Neural crest cell (in vitro differentiated cells): ENCODE measurements at regions not wholly inside any gene's neighbourhood (a gene's known extent, or its start where the extent isn't known, plus 50 kb on each side); places are given as distances from the start of the nearest gene placed in this dataset.

Source experiments
- DNase-seq: peaks from one replicate; pipeline ENCODE4 v3.0.0; 2021; ENCODE audit warnings: low read depth, mixed read lengths, low spot score
- H3K27ac Mint-ChIP-seq: one replicate; pipeline ENCODE4 v1.8.0; 2021; ENCODE audit warnings: mild to moderate bottlenecking, mixed read lengths; ENCODE audit not compliant: unreplicated experiment
- H3K27me3 Mint-ChIP-seq: 2 replicates; pipeline ENCODE4 v1.8.0; 2021; ENCODE audit warnings: low read depth, mild to moderate bottlenecking, mixed read lengths
- H3K36me3 Mint-ChIP-seq: 2 replicates; pipeline ENCODE4 v1.8.0; 2021; ENCODE audit warnings: low read depth, mild to moderate bottlenecking, mixed read lengths
- H3K4me1 Mint-ChIP-seq: 2 replicates; pipeline ENCODE4 v1.8.0; 2021; ENCODE audit warnings: mixed read lengths
- H3K4me3 Mint-ChIP-seq: one replicate; pipeline ENCODE4 v1.8.0; 2021; ENCODE audit warnings: mild to moderate bottlenecking, mixed read lengths
- H3K9me3 Mint-ChIP-seq: 2 replicates; pipeline ENCODE4 v1.8.0; 2021; ENCODE audit warnings: mixed read lengths
- TF ChIP-seq, protein P1 (sequence below): fragments of 200-600 bp; sonication (generic); conservative IDR thresholded peaks from 2 replicates; pipeline ENCODE4 v1.5.0; 2021; ENCODE audit warnings: antibody characterized with exemption, mild to moderate bottlenecking

DNA sequence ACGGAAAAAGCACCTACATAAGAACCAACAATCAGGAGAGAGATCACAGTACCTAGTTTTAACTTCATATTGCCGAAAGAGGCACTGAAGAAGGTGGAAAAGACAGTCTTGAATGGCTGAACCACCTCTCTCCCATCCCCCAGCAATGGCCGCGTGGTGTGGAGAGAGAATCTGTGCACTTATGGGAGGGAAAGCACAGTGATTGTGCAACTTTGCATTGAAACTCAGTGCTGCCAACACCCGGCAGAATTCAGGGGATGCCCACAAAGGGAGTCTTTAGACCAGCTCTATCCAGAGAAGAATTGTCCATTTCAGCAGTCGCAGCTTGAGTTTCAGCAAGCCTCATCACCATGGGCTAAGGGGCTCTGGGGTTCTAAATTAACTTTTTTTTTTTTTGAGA is 186.3 kb upstream of the USP25 start:
- peaks cover 10% of the 10 kb centered on the region for H3K9me3 Mint-ChIP-seq
- no peak overlapping the region for H3K4me3 Mint-ChIP-seq
- TF ChIP-seq, protein P1, sequence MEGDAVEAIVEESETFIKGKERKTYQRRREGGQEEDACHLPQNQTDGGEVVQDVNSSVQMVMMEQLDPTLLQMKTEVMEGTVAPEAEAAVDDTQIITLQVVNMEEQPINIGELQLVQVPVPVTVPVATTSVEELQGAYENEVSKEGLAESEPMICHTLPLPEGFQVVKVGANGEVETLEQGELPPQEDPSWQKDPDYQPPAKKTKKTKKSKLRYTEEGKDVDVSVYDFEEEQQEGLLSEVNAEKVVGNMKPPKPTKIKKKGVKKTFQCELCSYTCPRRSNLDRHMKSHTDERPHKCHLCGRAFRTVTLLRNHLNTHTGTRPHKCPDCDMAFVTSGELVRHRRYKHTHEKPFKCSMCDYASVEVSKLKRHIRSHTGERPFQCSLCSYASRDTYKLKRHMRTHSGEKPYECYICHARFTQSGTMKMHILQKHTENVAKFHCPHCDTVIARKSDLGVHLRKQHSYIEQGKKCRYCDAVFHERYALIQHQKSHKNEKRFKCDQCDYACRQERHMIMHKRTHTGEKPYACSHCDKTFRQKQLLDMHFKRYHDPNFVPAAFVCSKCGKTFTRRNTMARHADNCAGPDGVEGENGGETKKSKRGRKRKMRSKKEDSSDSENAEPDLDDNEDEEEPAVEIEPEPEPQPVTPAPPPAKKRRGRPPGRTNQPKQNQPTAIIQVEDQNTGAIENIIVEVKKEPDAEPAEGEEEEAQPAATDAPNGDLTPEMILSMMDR, result no peak
- no peak overlapping the region for H3K27ac Mint-ChIP-seq
- H3K36me3 Mint-ChIP-seq, result peaks cover under 1% of the 10 kb centered on the region
- H3K27me3 Mint-ChIP-seq, result no peaks in the 10 kb centered on the region
- peaks cover 12% of the 10 kb centered on the region for H3K4me1 Mint-ChIP-seq
- no peak for DNase-seq

DNA sequence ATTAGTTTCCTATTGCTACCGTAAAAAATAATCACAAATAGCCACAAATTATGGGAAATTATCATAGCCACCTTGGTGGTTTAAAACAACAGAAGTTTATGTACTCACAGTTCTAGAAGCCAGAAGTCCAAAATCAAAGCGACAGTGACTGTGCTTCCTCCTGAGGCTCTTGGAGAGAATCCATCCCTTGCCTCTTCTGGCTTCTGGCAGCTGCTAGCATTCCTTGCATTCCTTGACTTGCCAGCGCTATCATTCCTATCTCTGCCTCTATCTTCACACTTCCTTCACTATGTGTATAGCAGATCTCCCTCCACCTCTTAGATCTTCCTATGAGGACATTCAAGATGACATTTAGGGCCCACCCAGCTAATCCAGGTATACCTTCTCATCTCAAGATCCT is 180.1 kb upstream of the USP25 start:
- TF ChIP-seq, protein P1, result no peak
- Mint-ChIP-seq H3K9me3 (peaks cover 15% of the 10 kb centered on the region), H3K27ac (no peak overlapping the region), H3K4me1 (peaks cover 10% of the 10 kb centered on the region), H3K36me3 (peaks cover 5% of the 10 kb centered on the region), H3K4me3 (no peak overlapping the region), H3K27me3 (no peaks in the 10 kb centered on the region)
- no peak for DNase-seq

DNA sequence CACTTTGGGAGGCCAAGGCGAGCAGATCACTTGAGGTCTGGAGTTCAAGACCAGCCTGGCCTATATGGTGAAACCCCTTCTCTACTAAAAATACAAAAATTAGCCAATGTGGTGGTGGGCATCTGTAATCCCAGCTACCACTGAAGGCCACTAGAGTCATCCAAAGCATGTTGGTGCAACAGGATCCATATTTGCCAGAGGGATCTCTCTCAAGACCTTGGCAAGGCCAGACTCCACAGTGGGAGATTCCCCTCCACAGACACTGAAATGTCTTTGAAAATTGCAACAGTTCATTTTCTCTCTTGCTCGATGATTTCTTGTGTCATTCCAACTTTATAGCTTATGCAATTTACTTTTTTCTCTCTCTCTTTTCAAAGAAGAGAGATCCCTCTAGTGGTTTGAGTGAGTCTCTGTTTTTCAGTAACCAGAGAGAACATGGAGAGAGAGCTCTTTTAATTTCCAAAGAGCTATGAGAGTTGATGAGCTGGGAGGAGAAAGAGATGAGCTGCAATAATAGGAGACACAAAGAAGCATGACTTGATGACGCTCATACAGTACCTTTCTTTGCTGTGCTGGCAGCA is 176.8 kb upstream of the USP25 start:
- Mint-ChIP-seq H3K27me3 (no peaks in the 10 kb centered on the region), H3K27ac (no peak overlapping the region), H3K4me1 (peaks cover 5% of the 10 kb centered on the region), H3K4me3 (no peak overlapping the region), H3K9me3 (peaks cover 13% of the 10 kb centered on the region), H3K36me3 (peaks cover 7% of the 10 kb centered on the region)
- DNase-seq, result no peak
- TF ChIP-seq, protein P1, result peak; percentile 65

DNA sequence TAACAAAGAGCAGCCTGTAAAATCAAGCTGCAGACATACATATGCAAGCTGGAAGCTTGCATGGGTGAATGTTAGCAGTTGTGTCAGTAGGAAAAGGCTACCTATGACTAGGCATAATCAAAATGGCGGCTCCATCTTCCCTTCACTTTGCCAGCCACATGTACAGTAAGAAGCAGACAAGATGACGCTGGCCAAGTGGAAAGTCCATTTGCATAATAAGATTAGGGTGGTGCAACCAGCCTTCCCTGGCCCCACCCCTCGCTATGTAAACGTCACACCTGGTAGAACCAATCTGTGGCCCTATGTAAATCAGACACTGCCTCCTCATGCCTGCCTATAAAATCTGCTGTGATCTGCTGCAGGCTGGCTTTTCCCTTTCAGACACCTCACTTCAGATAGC is 171.9 kb upstream of the USP25 start:
- no peak for DNase-seq
- no peak overlapping the region for H3K27ac Mint-ChIP-seq
- no peaks in the 10 kb centered on the region for H3K4me1 Mint-ChIP-seq
- H3K9me3 Mint-ChIP-seq, result peaks cover 5% of the 10 kb centered on the region
- TF ChIP-seq, protein P1, result no peak
- H3K27me3 Mint-ChIP-seq, result no peaks in the 10 kb centered on the region
- H3K4me3 Mint-ChIP-seq, result no peak overlapping the region
- H3K36me3 Mint-ChIP-seq, result peaks cover 5% of the 10 kb centered on the region

DNA sequence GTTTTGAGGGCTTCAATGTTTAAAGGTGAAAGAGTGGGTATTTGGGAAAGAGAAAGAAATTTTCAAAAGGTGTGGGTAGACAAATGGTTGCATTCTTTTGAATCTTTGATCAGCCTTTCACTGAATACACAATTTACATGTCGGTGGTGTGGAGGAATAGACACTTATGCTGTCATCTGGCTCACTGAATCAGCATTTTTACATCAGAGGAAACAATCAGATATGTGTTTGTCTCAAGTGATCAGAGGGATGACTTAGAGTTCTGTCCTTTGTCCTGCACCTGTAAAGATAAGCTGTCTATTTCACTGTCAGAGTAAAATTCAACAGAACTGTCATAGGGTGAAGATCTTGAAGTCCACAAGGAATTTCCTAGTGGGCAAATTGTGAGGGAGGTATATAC is 170.9 kb upstream of the USP25 start:
- H3K4me3 Mint-ChIP-seq, result no peak overlapping the region
- H3K27me3 Mint-ChIP-seq, result no peaks in the 10 kb centered on the region
- H3K36me3 Mint-ChIP-seq, result peaks cover 2% of the 10 kb centered on the region
- DNase-seq, result no peak
- peaks cover 5% of the 10 kb centered on the region for H3K9me3 Mint-ChIP-seq
- TF ChIP-seq, protein P1, result no peak
- no peak overlapping the region for H3K27ac Mint-ChIP-seq
- no peaks in the 10 kb centered on the region for H3K4me1 Mint-ChIP-seq
